K562 (cell line): ENCODE measurements at regions not wholly inside any gene's neighbourhood (a gene's known extent, or its start where the extent isn't known, plus 50 kb on each side); places are given as distances from the start of the nearest gene placed in this dataset.

Experiments
- ATAC-seq: fragments of 200-7000 bp; cut with Tn5 transposase; 3 replicates; pipeline ENCODE4 v1.9.1; 2020; ENCODE audit warnings: moderate library complexity
- BruUV-seq: library from RNA; stranded (reverse); fragments of 400-500 nt; replicated peaks from 2 replicates; lab custom pipeline; 2021; lab: Mats Ljungman, UMichigan
- CTCF ChIA-PET: fragments of 300-600 bp; formaldehyde crosslinking; extraction: SDS; loops from one replicate; lab custom pipeline; 2021; ENCODE audit warnings: low intra/inter-chr PET ratio; lab: Yijun Ruan, JAX
- POLR2A ChIA-PET: fragments of 300-600, 350-650 bp; sonication (Branson Sonifier 250); formaldehyde crosslinking; extraction: SDS; loops from one replicate; lab custom pipeline; 2021; ENCODE audit warnings: antibody characterized with exemption, inconsistent platforms; lab: Yijun Ruan, JAX
- DNase-seq, 4 experiments: peaks; one replicate each; pipeline versions ENCODE4 v3.0.0 to v3.0.0-alpha.2; 2011 to 2018; ENCODE audit warnings: low spot score in 3 of 4, mixed read lengths in 3 of 4; ENCODE audit errors: extremely low read depth in 1 of 4
- FAIRE-seq: peaks from 2 replicates; lab custom pipeline; 2011; peaks lifted over from hg19 to GRCh38; lab: Jason Lieb, UNC
- H2AFZ ChIP-seq: 2 replicates; pipeline ENCODE4 v1.6.0; 2011; ENCODE audit warnings: low read depth, low read length, control low read depth, inconsistent platforms
- H3K27ac ChIP-seq: fragments of 200-600 bp; 3 replicates; pipeline ENCODE4 v1.8.0; 2011; ENCODE audit warnings: low read depth, mild to moderate bottlenecking, control low read depth, inconsistent platforms, low read length, moderate library complexity, mixed read lengths; ENCODE audit errors: extremely low read depth
- H3K27me3 ChIP-seq, 2 experiments: fragments of 300-600 bp in 1 of 2; 2 replicates in 1 of 2; 3 replicates in 1 of 2; pipeline versions ENCODE4 v1.6.0 to v1.8.0; 2011; ENCODE audit warnings: inconsistent platforms in 2 of 2, low read length in 2 of 2, mild to moderate bottlenecking in 1 of 2, mixed read lengths in 1 of 2, moderate library complexity in 1 of 2; ENCODE audit not compliant: control insufficient read depth in 2 of 2, insufficient read depth in 2 of 2
- H3K36me3 ChIP-seq: fragments of 300-600 bp; 3 replicates; pipeline ENCODE4 v1.8.0; 2011; ENCODE audit warnings: mild to moderate bottlenecking, low read length, inconsistent platforms; ENCODE audit not compliant: control insufficient read depth, insufficient read depth
- H3K4me1 ChIP-seq, 2 experiments: fragments of 200-600 bp in 1 of 2; replicated peaks in 1 of 2; 2 replicates in 1 of 2; 3 replicates in 1 of 2; pipeline versions ENCODE4 v1.5.1 to v1.8.0; 2011; ENCODE audit warnings: inconsistent platforms in 2 of 2, low read length in 2 of 2, mild to moderate bottlenecking in 1 of 2, mixed read lengths in 1 of 2, moderate library complexity in 1 of 2; ENCODE audit not compliant: control insufficient read depth in 2 of 2, insufficient read depth in 2 of 2
- H3K4me2 ChIP-seq: 2 replicates; pipeline ENCODE4 v1.6.1; 2011; ENCODE audit warnings: low read length, control low read depth, inconsistent platforms, mixed read lengths; ENCODE audit not compliant: insufficient read depth
- H3K4me3 ChIP-seq: fragments of 200-600 bp; sonication (generic), shearing (Covaris generic); 2 replicates; pipeline ENCODE4 v1.5.1; 2016; ENCODE audit warnings: control low read depth, inconsistent platforms
- H3K79me2 ChIP-seq: fragments of 200-600 bp; 3 replicates; pipeline ENCODE4 v1.8.0; 2011; ENCODE audit warnings: low read length, inconsistent platforms; ENCODE audit not compliant: control insufficient read depth, insufficient read depth
- H3K9ac ChIP-seq, 2 experiments: 2 replicates each; pipeline versions ENCODE4 v1.6.0 to v1.6.1; 2011; ENCODE audit warnings: low read depth in 2 of 2, low read length in 2 of 2, control low read depth in 1 of 2, inconsistent platforms in 1 of 2, mild to moderate bottlenecking in 1 of 2, mixed read lengths in 1 of 2; ENCODE audit not compliant: insufficient read depth in 1 of 2
- H3K9me1 ChIP-seq: one replicate; pipeline ENCODE4 v1.6.0; 2011; ENCODE audit warnings: inconsistent platforms, mild to moderate bottlenecking, low read length, moderate library complexity; ENCODE audit not compliant: control insufficient read depth, insufficient read depth
- H3K9me3 ChIP-seq: replicated peaks from 2 replicates; pipeline ENCODE4 v1.5.1; 2011; ENCODE audit warnings: low read depth, low read length, inconsistent platforms; ENCODE audit not compliant: control insufficient read depth, insufficient read depth
- H4K20me1 ChIP-seq: replicated peaks from 2 replicates; pipeline ENCODE4 v1.6.1; 2011; ENCODE audit warnings: low read length, inconsistent platforms, mixed read lengths; ENCODE audit not compliant: control insufficient read depth, insufficient read depth
- CC2D1A ChIP-seq: fragments of 450-650 bp; IDR thresholded peaks from 2 replicates; pipeline ENCODE4 v1.6.1; 2017; ENCODE audit warnings: mild to moderate bottlenecking
- MECOM ChIP-seq: fragments of 250-450 bp; sonication (Bioruptor Pico); IDR thresholded peaks from 2 replicates; pipeline ENCODE4 v1.8.0; 2022; ENCODE audit warnings: inconsistent platforms
- NFE2L1 ChIP-seq: fragments of 450-650 bp; IDR thresholded peaks from 2 replicates; pipeline ENCODE4 v1.6.1; 2016; ENCODE audit warnings: missing genetic modification characterization, low read depth, mild to moderate bottlenecking, missing compliant biosample characterization, moderate library complexity, borderline replicate concordance
- RBM17 ChIP-seq: fragments of 200-400 bp; formaldehyde crosslinking; IDR thresholded peaks from 2 replicates; pipeline ENCODE4 v1.6.1; 2017; ENCODE audit warnings: low read depth, mild to moderate bottlenecking, low read length, borderline replicate concordance
- WHSC1 ChIP-seq: IDR thresholded peaks from one replicate; pipeline ENCODE4 v1.6.1; 2012; ENCODE audit warnings: low read length, control low read depth, inconsistent platforms
- YY1 ChIP-seq, 3 experiments: IDR thresholded peaks; 2 replicates each; pipeline ENCODE4 v1.6.1; 2011; ENCODE audit warnings: low read length in 2 of 3, mild to moderate bottlenecking in 2 of 3, moderate library complexity in 2 of 3, borderline replicate concordance in 1 of 3, control low read depth in 1 of 3, low read depth in 1 of 3; ENCODE audit not compliant: insufficient read depth in 3 of 3, insufficient replicate concordance in 2 of 3, control insufficient read depth in 1 of 3, insufficient read length in 1 of 3; ENCODE audit errors: extremely low read depth in 1 of 3
- ZNF561 ChIP-seq: fragments of 450-650 bp; formaldehyde crosslinking; conservative IDR thresholded peaks from 2 replicates; pipeline ENCODE4 v1.4.0; 2020; ENCODE audit warnings: mild to moderate bottlenecking, moderate library complexity
- WGBS: fragments of 100-300 bp; shearing (Covaris generic); methylation state at CpG from one replicate; pipeline ENCODE4 v1.1.6; 2016; ENCODE audit warnings: low coverage, mixed read lengths; ENCODE audit not compliant: insufficient coverage; ENCODE audit errors: missing lambda C conversion rate; 5-methylcytosine and 5-hydroxymethylcytosine counted together
- in situ Hi-C: fragments of 300-500 bp; cut with MboI; formaldehyde crosslinking; loops from 4 replicates; pipeline ENCODE4 v1.15.0; 2018; ENCODE audit warnings: inconsistent platforms, mixed read lengths
- intact Hi-C: fragments of 100-400 bp; cut with micrococcal nuclease; formaldehyde crosslinking; loops from 2 replicates; pipeline ENCODE4 v1.14.2; 2022
- TF ChIP-seq, protein P1 (sequence below): fragments of 450-650 bp; formaldehyde crosslinking; IDR thresholded peaks from 2 replicates; pipeline ENCODE4 v1.4.0; 2022; ENCODE audit warnings: mild to moderate bottlenecking, moderate library complexity

DNA sequence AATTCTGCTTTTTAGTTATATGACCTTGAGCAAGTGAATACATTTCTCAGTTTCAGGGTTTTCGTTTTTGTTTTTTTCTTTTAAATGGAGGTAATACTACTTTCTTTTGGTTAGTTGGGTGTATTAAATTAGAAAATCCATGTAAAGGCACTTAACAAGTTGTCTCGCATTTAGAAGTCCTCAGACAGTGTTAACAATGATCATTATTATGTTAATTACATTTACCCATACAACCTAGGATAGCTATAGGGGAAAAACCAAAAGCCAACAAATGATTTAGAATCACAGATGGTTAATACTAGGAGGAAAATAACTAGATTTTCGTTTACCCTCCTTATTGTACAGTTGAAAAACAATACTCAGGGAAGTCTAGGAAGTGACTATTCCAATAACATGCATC is 972.2 kb upstream of the WWC1 start:
- intact Hi-C loops: no loop called here
- no peak overlapping the region for H3K4me2 ChIP-seq
- no peaks in the 10 kb centered on the region for H3K9me1 ChIP-seq
- no peak overlapping the region for H3K27ac ChIP-seq
- WGBS: 0% methylated on average over 3 of the region's 3 CpGs
- ATAC-seq: no peak
- POLR2A ChIA-PET: no interaction called here
- no peak overlapping the region for H3K4me3 ChIP-seq
- DNase-seq: no peak
- H3K4me1 ChIP-seq: no peaks in the 10 kb centered on the region
- H3K9me3 ChIP-seq: no peaks in the 10 kb centered on the region
- TF ChIP-seq ZNF561 (CRISPR knock-in tag): no peak
- no peak for TF ChIP-seq MECOM (CRISPR knock-in tag)
- TF ChIP-seq YY1 (IDR thresholded peaks at IDR 0.05; ENCODE audit: borderline replicate concordance in 1 of 3, control insufficient read depth in 1 of 3, extremely low read depth in 1 of 3, insufficient read depth in 3 of 3, insufficient read length in 1 of 3, insufficient replicate concordance in 2 of 3, low read depth in 1 of 3, low read length in 2 of 3): no peak
- no peak for TF ChIP-seq CC2D1A
- TF ChIP-seq, protein P1, sequence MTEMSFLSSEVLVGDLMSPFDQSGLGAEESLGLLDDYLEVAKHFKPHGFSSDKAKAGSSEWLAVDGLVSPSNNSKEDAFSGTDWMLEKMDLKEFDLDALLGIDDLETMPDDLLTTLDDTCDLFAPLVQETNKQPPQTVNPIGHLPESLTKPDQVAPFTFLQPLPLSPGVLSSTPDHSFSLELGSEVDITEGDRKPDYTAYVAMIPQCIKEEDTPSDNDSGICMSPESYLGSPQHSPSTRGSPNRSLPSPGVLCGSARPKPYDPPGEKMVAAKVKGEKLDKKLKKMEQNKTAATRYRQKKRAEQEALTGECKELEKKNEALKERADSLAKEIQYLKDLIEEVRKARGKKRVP (CRISPR knock-in tag): no peak
- TF ChIP-seq RBM17: no peak
- TF ChIP-seq WHSC1: no peak
- TF ChIP-seq NFE2L1 (tag): no peak
- TF ChIP-seq, all 486 proteins: peak for 0
- Histone ChIP-seq H3K9ac (no peak overlapping the region), H3K27me3 (no peaks in the 10 kb centered on the region), H2AFZ (no peak overlapping the region), H3K79me2 (no peaks in the 10 kb centered on the region), H4K20me1 (no peaks in the 10 kb centered on the region), H3K36me3 (no peaks in the 10 kb centered on the region)
- in situ Hi-C loops: no loop called here
- no TSS peak for BruUV-seq
- FAIRE-seq: no peak
- CTCF ChIA-PET: no interaction called here
